NOMO-1 treated with dmso at 0.1 percent for 144 hours (cell line): ENCODE measurements at regions not wholly inside any gene's neighbourhood (a gene's known extent, or its start where the extent isn't known, plus 50 kb on each side); places are given as distances from the start of the nearest gene placed in this dataset.
"Not testable (repeated sequence)": the region's sequence is repeated elsewhere in the genome, so short reads cannot be mapped to it uniquely, and the experiment has no call there.

Source experiments
- DNase-seq: peaks from one replicate; lab custom pipeline; 2025; ENCODE audit not compliant: unreplicated experiment; lab: John Stamatoyannopoulos, UW

DNA sequence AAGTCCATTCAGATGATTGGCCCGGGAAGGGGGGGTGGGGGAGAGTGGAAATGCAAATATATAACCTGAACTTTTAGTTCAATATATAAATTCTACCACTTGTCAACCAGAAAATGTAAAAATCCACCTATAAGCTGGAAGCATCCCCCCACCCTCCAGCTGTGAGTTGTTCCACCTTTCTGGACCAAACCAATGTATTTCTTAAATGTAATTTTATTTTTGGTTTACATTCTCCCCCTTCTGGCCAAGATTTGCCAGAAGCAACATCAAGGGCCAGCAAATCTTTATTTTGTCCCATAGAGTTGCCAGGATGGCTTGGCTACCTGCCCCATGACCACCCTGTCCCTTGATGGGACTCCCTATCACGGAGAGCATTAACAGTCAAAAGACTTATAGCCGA lies 545.7 kb downstream of the TBL1XR1 start:
- DNase-seq = no peak

DNA sequence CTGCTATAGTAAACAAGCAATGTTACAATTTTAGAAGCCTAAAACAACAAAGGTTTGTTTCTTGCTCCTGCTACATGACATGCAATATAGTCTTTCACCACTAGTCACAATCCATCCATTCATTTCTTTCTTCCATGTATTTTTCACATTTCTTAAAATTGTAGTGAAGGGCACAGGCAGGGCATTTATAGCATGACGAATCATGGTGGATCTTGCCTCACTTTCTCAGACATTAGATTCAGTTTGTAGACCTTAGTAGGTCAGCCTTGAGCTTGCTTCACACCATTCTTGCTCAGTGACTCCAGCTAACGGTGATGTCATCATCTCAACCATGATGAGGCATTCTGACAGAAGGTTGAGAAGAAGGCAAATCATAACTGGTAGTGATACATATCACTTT lies 546.8 kb downstream of the TBL1XR1 start:
- no peak for DNase-seq

DNA sequence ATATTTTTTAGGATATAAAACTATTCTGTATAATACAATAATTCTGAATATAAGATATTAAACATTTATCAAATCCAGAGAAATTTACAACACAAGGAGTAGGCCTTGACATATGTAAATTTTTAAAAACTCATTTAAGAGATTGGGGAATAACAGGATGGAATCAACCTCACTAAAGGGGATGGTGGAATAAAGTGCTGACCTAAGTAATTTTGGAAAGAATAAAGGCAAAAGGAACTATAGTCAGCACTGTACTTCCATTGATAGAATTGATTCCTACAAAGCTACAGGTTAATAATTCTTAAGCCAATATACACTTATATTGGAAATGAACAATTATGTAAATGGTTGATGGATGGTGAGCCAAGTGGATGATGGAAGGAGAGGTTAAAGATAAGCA lies 549.3 kb downstream of the TBL1XR1 start:
- DNase-seq = no peak

DNA sequence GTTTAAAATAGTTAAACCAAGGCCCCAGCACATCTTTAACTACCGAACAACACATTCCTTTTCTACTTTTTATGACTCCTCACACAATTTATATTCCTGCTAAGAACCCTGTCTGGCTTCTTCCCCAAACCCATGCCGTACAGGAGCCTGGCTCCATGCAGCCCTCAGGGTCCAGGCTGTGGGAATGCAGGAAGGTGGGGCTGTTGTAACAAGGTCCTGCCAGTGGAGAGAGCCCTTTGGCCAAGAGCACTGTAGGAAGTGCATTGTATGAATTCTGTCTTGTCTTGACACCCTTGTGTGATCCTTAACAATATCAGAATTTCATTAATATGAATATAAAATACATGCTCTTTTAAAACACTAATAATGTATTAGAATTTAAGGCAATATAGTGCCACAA lies 563.8 kb downstream of the TBL1XR1 start:
- DNase-seq = no peak

DNA sequence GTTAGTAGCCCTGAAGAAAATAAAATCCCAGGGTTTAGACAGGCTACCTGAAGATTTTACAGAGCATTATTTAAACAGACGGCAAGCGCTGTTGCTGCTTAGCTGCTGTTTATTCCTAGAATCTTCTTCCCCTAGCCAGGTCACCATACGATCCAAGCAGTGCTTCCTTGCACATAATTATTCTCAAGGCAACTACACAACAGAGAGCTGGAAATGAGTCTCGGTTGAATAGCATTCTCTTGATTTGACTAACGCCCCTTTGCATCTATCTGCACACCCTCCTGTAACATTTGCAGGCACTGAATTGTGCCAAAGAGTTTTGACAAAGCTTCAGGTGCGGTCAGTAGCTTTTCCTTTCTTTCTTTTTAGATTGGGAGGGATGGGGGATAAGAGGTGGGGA lies 564.4 kb downstream of the TBL1XR1 start:
- no peak for DNase-seq

DNA sequence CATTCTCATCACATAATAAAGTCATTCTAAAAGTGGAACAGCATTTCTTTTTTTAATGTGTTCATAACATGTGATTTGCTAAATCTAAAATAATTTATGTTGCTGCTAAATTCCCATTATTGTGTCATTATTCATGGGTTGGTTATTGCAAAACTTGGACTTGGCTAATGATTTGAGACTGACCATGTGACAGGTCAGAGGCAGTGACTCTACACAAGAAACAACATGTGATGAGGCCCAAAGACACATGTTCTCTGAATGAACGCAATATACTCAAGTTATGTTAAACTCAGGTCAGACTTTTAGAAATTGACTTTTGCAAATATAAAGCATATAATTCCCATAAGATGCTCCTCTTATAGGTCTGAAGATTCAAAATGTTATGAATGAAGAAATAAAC lies 566.1 kb downstream of the TBL1XR1 start:
- no peak for DNase-seq

DNA sequence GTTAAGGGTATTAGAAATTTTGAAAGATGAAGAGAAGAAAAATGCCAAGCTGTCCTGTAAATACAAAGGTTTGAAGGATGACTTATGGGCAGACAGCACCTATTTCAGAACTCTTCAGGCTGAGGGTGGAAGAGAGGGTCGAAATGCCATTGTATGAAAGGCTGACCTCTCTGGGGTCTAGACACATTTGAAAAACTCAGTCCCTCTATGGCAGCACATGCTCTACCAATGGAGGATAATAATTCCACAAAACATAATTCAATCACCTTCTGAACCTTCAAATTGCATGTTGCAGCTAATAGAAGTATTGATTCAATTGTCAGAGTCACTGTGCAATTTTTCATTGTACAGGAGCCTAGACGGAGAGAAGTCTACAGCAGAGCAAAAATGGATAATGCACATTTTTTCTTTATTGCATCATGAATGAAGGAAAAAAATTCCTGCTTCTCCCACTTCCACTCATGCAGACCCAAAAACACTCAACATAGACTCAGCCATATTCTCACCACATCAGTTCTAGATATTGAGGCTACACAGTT lies 569.1 kb downstream of the TBL1XR1 start:
- no peak for DNase-seq

DNA sequence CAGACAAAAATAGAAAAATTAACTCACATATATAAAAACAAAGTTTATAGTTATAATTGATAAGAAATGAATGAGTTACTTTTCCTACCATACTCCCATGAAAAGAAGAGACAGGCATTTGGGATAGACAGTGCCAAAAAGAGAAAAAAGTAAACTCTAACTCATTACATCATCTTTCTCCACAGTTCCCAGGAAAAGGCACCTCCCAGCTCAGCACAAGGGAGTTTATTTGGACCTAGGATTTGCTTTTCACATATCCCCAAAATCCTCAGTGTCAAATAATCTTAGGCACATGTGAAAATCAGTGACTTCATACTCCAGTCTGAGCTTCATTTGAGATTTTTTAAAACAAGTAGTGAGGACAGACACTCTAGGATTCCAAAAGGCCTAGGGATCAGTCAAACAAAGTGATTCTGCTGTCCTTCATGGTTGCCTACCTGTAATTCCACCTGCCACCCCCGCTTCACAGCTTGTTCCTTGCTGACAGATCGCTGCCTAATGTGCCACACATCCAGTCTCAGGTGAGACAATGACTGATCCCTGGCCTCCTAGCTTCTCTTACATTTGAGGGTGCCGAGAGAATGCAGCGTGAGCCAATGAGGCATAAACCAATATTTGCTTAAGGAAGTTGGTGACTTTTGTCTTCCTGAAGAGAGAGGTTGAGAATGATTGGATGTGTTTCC lies 573.7 kb downstream of the TBL1XR1 start:
- DNase-seq = no peak

DNA sequence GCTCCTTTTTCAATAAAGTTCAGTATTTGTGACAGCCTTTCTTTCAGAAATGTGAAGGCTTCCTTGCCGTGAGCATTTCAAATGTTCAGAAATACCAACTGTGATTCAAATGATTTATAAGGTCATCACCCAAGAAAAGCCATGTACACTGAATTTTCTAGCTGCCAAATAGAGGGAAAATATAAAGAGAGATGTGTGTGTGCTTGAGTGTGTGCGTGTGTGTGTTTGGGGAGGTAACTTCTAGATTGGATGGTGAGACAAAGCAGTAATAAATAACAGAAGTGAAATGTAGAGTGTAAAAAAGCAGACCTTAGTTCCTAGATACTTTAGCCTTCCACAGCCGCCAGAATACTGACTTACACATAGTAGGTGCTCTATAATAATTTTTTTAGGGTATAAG lies 577.4 kb downstream of the TBL1XR1 start:
- DNase-seq = no peak

DNA sequence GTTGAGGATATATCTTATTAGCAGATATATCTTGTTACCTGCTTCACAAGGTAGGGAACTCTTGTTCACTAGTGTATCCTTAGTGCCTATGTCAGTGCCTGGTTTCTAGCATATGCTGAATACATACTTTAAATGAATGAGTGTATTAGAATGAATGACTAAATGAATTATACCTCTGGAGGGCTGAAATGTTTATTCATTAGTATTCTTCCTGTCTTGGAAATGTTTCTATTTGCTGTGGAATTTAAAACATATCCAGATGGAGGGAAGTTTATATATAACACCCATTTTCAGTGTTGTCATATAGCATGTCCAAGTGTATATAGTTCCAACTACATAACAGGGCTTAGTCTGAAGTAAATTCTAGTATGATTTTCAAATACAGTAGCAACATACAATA lies 581.5 kb downstream of the TBL1XR1 start:
- no peak for DNase-seq

DNA sequence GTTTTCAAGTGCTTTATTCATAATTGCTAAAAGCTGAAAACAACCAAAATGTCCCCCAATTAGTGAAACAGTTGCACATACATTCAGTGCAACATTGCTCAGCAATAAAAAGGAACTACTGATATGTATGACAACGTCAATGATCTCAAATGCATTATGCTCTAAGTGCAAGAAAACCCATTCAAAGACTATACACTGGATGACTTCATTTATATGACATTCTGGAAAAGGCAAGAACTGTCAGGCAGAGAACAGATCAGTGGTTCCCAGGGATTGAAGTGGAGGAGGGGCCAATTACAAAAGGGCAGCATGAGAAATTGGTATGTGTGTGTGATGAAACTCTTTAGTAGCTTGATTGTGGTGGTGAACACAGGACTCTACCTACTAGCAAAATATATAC lies 585.6 kb downstream of the TBL1XR1 start:
- DNase-seq = no peak

DNA sequence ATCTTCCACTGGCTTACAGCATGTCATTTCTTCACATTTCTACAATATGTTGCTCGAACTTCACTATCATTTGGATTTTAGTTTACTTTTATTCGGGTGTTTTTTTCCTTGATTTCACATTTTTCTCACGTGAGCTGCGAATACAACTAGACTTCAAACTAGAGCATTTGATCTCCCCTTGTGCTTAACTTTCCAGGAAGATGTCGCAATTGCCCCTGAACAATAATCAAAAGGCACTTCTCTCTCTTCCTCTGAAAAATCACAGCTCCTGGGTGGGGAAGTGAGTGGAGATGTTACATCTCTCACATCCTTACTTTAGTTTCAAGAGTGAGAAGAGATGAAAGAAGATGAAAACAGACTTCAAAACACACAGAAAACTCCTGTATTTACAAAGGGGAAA lies 587.9 kb downstream of the TBL1XR1 start:
- DNase-seq = no peak

DNA sequence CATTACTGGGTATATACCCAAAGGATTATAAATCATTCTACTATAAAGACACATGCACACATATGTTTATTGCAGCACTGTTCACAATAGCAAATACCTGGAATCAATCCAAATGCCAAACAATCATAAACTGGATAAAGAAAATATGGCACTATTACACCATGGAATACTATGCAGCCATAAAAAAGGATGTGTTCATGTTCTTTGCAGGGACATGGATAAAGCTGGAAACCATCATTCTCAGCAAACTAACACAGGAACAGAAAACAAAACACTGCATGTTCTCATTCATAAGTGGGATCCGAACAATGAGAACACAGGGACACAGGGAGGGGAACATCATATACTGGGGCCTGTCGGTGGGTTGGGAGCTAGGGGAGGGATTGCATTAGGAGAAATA lies 591.7 kb downstream of the TBL1XR1 start:
- DNase-seq = not testable (repeated sequence)

DNA sequence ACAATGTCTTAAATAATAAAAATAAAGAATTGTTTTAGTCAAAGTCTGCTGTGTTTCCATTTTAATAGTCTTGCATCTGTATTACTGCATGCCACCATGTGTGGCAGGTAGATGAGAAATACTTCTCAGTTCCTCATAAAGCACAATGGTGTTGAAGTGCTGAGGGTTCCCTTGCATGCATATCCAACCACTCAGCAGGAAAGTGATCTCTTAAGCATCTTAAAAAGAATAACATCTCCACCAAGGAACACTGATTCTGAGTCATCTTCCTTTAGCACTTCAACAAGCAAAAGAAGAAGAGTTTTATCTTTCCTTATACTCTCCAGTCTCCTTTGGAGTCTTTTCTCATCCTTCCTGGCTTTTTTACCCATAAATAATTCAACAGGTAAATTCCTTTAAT lies 602.0 kb downstream of the TBL1XR1 start:
- DNase-seq = no peak

DNA sequence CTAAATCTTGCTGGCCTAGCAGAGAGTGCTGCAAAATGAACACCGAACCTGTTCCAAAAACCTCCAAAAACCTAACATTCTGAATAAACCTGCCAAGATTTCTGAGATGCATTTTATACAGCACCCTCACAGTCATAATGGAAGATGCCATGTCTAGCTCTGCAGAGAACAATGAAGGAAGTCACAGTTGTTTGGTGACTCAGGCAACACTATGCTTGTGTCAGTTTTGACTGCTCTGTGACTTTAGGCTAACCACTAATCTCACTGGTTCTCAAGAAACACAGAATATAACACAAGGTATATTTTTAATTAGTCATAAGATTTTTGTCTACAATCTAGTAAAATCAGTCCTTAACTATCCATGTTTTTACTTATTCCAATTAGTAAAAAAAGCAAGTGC lies 606.6 kb downstream of the TBL1XR1 start:
- no peak for DNase-seq

DNA sequence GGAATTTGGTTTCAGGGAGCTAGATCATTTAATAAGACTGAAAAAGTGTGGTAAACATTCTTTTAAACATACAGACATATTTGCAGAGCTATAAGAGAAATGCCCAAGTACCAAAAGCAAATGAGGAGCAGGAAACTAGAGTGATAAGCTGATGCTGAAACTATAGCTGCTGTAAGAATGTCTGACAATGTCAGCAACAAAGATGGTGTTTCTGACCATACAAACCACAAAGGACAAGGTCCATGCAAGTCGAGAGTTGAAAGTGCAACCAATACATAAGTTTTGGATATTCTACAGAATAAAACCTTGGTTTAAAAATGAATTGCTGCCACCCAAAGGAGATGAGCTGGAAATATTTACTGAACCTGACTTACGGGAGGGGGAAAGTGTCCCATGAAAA lies 610.2 kb downstream of the TBL1XR1 start:
- no peak for DNase-seq

DNA sequence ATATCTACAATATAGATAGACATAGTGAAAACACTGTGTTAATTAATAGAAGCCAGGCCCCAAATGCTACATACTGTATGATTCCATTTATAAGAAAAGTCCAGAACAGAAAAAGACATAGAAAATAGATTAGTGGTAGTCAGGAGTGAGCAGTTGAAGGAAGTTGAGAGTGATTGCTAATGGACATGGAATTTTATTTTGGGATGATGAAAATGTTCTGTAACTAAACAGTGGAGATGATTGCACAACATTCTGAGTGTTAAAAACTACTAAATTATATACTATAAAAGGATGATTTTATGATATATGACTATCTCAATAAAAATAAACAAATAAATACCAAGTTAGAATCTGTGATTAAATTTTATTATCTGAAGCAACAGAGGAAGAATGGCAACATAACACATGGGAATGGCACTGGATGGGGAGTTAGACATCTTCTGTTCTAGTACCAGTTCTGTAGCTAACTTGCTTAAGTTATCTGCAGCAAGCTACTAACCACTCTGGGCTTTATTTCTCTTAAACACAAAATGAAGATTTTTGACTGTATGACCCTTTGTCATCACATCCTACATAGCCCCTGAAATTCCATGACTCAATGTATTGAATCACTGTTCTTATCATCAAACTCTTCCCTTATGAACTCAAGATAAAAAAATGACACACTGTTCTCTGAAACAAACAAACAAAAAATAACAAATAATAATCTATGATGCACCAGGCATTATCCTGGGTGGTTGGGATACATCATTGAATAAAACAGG lies 612.7 kb downstream of the TBL1XR1 start:
- DNase-seq = no peak

DNA sequence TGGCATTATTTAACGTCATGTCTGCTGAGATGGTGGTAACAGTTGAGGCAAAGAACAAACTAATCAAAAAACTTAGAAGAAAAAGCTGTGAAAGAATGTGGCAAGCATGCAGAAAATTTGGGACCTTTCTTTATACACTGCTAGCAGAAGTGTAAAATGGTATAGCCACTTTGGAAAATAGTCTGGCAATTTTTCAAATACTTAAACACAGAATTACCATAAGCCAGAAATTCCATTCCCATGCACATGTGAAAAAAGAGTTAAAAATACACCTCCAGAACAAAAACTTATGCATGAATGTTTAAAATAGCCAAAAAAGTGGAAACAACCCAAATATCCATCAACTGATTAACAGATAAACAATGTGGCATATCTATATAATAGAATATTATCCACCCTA lies 613.3 kb downstream of the TBL1XR1 start:
- DNase-seq = no peak

DNA sequence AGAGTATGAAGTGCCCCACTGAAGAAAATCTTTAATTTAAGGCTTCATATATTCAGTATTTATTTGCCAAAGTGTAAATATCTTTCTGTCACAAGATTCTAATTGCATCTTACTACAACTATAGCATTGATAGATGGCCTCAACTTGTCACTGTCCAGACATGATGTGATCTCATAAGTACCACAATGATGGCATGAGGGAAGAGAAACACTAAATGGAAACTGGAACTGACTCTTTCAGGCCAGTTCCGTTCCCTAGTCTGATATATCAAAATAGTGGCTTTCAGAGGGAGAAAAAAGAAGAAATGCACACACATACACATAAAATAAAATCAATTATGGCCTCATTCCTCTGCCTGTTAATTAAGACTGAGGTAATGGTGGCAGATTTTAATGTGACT lies 615.7 kb downstream of the TBL1XR1 start:
- DNase-seq = no peak

DNA sequence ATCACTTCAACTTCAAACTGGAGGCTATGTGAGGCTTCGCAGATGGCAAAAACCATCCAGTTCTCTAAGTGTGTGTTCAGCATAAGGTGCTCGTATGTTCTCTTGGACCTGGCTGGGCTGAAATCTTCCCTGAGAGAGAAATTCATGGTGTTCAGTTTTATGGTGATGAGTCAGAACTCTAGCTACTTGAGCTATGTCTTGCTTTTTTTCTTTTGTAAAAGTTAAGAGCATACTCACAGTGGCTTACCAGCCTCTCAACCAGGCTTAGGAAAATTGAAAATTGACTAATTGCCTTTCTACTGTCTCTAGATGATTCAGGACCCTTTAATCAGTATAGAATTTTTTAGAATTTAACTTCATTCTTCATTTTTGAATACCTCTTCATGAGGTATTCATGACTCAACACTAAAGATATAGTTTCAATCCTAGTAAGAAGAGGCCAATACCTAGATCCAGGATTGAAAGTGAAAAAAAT lies 617.5 kb downstream of the TBL1XR1 start:
- no peak for DNase-seq

DNA sequence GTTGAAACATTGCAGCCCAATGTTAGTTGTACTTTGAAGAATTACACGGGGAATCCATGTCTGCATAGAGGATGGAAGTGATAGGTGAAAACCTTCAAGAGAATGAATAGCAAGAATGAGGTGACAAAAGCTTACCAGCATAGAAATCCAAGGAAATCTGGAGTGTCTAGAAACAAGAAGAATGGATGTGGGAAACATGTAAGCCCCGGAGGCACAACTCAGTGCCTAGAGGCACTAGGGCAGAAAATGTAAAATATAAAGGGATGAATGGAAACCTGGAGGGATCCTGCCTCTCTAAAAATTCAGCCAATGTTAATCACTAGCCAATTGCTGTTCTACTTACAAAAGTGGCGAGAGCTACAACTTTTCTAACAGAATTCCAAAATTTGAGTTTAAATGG lies 619.0 kb downstream of the TBL1XR1 start:
- no peak for DNase-seq

DNA sequence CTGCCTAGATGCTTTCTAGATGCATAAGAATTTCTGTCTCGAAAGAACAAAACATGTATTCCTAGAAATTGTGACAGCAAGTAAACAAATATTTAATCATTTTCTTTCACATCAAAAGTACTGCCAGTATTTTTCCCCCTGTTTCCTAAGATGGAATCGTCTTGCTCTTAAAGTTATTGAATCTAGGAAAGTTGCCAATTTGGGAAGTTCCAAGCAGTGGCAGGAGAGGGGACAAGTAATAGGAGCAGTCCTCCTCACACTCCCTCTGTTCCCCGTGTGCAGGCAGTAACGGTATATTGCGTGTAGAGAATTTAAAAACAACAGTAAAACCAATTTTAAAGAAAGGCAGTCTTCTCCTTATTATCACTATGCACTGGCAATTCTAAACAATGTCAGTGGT lies 619.8 kb downstream of the TBL1XR1 start:
- no peak for DNase-seq
